ENCODE measurements at regions not wholly inside any gene's neighbourhood (a gene's known extent, or its start where the extent isn't known, plus 50 kb on each side); places are given as distances from the start of the nearest gene placed in this dataset.

DNA sequence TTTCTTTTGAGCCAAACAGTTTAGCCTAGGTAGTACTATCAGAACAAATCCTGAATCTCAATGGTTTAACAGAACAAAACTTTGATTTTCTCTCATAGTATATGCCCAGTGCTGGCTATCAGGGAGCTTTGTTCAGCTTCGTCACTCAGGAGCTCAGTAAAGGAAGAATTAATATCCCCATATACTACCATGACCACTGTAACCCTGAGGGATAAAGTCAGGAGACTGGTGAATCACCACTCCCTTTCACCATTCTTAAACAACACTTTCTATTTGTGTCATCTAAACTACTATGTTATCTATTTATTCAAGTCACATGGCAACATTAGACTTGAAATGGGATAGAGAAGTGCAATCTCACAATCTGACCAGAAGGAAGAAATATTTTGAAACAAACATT is 522.6 kb upstream of the COX7C start:
- no peak for TF ChIP-seq POLR2A (IDR thresholded peaks at IDR 0.05; ENCODE audit: low read length)
- TF ChIP-seq GATA1 (IDR thresholded peaks at IDR 0.05; ENCODE audit: low read depth, low read length): no peak

All from erythroblast (primary cell).